Neural cell (in vitro differentiated cells): ENCODE measurements at regions not wholly inside any gene's neighbourhood (a gene's known extent, or its start where the extent isn't known, plus 50 kb on each side); places are given as distances from the start of the nearest gene placed in this dataset.

Source experiments
- H2AFZ ChIP-seq: fragments of 200-600, 300-800 bp; sonication (generic), shearing (Covaris generic); 2 replicates; pipeline ENCODE4 v1.6.0; 2014; ENCODE audit warnings: low read depth, mild to moderate bottlenecking, antibody characterized with exemption, low read length, moderate library complexity
- H3F3A ChIP-seq: fragments of 200-600 bp; shearing (Covaris generic); 2 replicates; pipeline ENCODE4 v1.6.1; 2016; ENCODE audit warnings: mild to moderate bottlenecking, moderate library complexity, mixed read lengths, antibody characterized with exemption, low read length; ENCODE audit not compliant: insufficient read depth, poor library complexity, severe bottlenecking
- H3K27ac ChIP-seq: fragments of 200-600, 300-800 bp; sonication (generic), shearing (Covaris generic); 2 replicates; pipeline ENCODE4 v1.5.1; 2014; ENCODE audit warnings: mild to moderate bottlenecking, low read length, moderate library complexity
- H3K27me3 ChIP-seq: fragments of 300-800, 200-600 bp; sonication (generic), shearing (Covaris generic); 2 replicates; pipeline ENCODE4 v1.6.0; 2014; ENCODE audit warnings: mild to moderate bottlenecking, low read depth, low read length, moderate library complexity; ENCODE audit not compliant: insufficient read depth
- H3K36me3 ChIP-seq: fragments of 300-800, 200-600 bp; sonication (generic), shearing (Covaris generic); 2 replicates; pipeline ENCODE4 v1.5.1; 2014; ENCODE audit warnings: mild to moderate bottlenecking, antibody characterized with exemption, low read length, moderate library complexity; ENCODE audit not compliant: insufficient read depth
- H3K4me2 ChIP-seq: fragments of 300-800, 200-600 bp; sonication (generic), shearing (Covaris generic); 2 replicates; pipeline ENCODE4 v1.6.0; 2014; ENCODE audit warnings: mild to moderate bottlenecking, low read length
- H3K4me3 ChIP-seq: fragments of 300-800, 200-600 bp; sonication (generic), shearing (Covaris generic); 2 replicates; pipeline ENCODE4 v1.5.1; 2014; ENCODE audit warnings: mild to moderate bottlenecking, low read length, moderate library complexity
- H3K79me2 ChIP-seq: fragments of 200-600 bp; shearing (Covaris generic); replicated peaks from 2 replicates; pipeline ENCODE4 v1.6.0; 2014; ENCODE audit warnings: mild to moderate bottlenecking, low read length, moderate library complexity; ENCODE audit not compliant: insufficient read depth
- H3K9ac ChIP-seq: fragments of 300-800, 200-600 bp; sonication (generic), shearing (Covaris generic); 2 replicates; pipeline ENCODE4 v1.6.1; 2016; ENCODE audit warnings: mild to moderate bottlenecking, low read length, mixed read lengths
- H3K9me2 ChIP-seq: fragments of 200-600 bp; shearing (Covaris generic); 2 replicates; pipeline ENCODE4 v1.6.1; 2016; ENCODE audit warnings: mild to moderate bottlenecking, low read length, mixed read lengths; ENCODE audit not compliant: insufficient read depth
- H3K9me3 ChIP-seq: fragments of 200-600, 300-800 bp; sonication (generic), shearing (Covaris generic); 2 replicates; pipeline ENCODE4 v1.6.1; 2016; ENCODE audit warnings: mild to moderate bottlenecking, mixed run types, low read length, moderate library complexity, mixed read lengths
- H4K20me1 ChIP-seq: fragments of 200-600 bp; shearing (Covaris generic); 2 replicates; pipeline ENCODE4 v1.6.1; 2016; ENCODE audit warnings: mild to moderate bottlenecking, mixed run types; ENCODE audit not compliant: insufficient read depth
- CTCF ChIP-seq: fragments of 450-650 bp; IDR thresholded peaks from 2 replicates; pipeline ENCODE4 v1.5.1; 2014; ENCODE audit warnings: antibody characterized with exemption, mild to moderate bottlenecking, moderate library complexity; ENCODE audit not compliant: poor library complexity, severe bottlenecking
- EP300 ChIP-seq: fragments of 450-650 bp; conservative IDR thresholded peaks from 2 replicates; pipeline ENCODE4 v1.6.1; 2014; ENCODE audit warnings: antibody characterized with exemption, mild to moderate bottlenecking, moderate library complexity; ENCODE audit not compliant: poor library complexity, severe bottlenecking
- EZH2 ChIP-seq: fragments of 200-600, 300-800 bp; shearing (Covaris generic), sonication (generic); IDR thresholded peaks from 2 replicates; pipeline ENCODE4 v1.6.1; 2014; ENCODE audit warnings: antibody characterized with exemption, low read length, borderline replicate concordance, mild to moderate bottlenecking; ENCODE audit not compliant: insufficient read depth, poor library complexity, severe bottlenecking
- MXI1 ChIP-seq: fragments of 450-650 bp; conservative IDR thresholded peaks from 2 replicates; pipeline ENCODE4 v1.6.1; 2014; ENCODE audit warnings: antibody characterized with exemption, mild to moderate bottlenecking; ENCODE audit not compliant: poor library complexity, severe bottlenecking
- POLR2AphosphoS5 ChIP-seq: IDR thresholded peaks from 2 replicates; pipeline ENCODE4 v1.6.1; 2012
- RAD21 ChIP-seq: fragments of 450-650 bp; conservative IDR thresholded peaks from 2 replicates; pipeline ENCODE4 v1.6.1; 2014; ENCODE audit warnings: antibody characterized with exemption, mild to moderate bottlenecking, moderate library complexity
- REST ChIP-seq: IDR thresholded peaks from 2 replicates; pipeline ENCODE4 v1.6.1; 2012; ENCODE audit warnings: borderline replicate concordance
- SMC3 ChIP-seq: fragments of 450-650 bp; conservative IDR thresholded peaks from 2 replicates; pipeline ENCODE4 v1.6.1; 2014; ENCODE audit warnings: antibody characterized with exemption, mild to moderate bottlenecking, moderate library complexity; ENCODE audit not compliant: poor library complexity
- TAF1 ChIP-seq: IDR thresholded peaks from 2 replicates; pipeline ENCODE4 v1.6.1; 2012; ENCODE audit warnings: low read depth

- Histone ChIP-seq H3F3A (no peaks in the 10 kb centered on the region), H3K36me3 (no peaks in the 10 kb centered on the region), H3K4me2 (peak overlapping the region; percentile 65), H3K27ac (peak overlapping the region; percentile 90), H3K9me3 (no peaks in the 10 kb centered on the region), H4K20me1 (peaks cover 4% of the 10 kb centered on the region), H3K4me3 (peak overlapping the region; percentile 94), H3K9me2 (no peaks in the 10 kb centered on the region), H3K9ac (peak overlapping the region; percentile 90), H2AFZ (peak overlapping the region; percentile 69), H3K27me3 (no peaks in the 10 kb centered on the region), H3K79me2 (peaks cover 35% of the 10 kb centered on the region)
- TF ChIP-seq CTCF (peak; percentile 49), POLR2AphosphoS5 (peak; percentile 92), TAF1 (no peak), SMC3 (no peak), MXI1 (peak; percentile 90), EP300 (peak; percentile 69), EZH2 (no peak), REST (peak; percentile 49), RAD21 (peak; percentile 14)
Observed at GRCh38 chr3:48088749-48089466, 72.7 kb upstream of the MAP4 start.

- peak overlapping the region; percentile 94 for H3K4me3 ChIP-seq
- peaks cover 37% of the 10 kb centered on the region for H3K79me2 ChIP-seq
- no peaks in the 10 kb centered on the region for H3F3A ChIP-seq
- H3K27me3 ChIP-seq: no peaks in the 10 kb centered on the region
- peaks cover 4% of the 10 kb centered on the region for H4K20me1 ChIP-seq
- H3K4me2 ChIP-seq: peak overlapping the region; percentile 59
- H3K9me2 ChIP-seq: no peaks in the 10 kb centered on the region
- peak overlapping the region; percentile 90 for H3K27ac ChIP-seq
- H3K36me3 ChIP-seq: no peaks in the 10 kb centered on the region
- peak overlapping the region; percentile 90 for H3K9ac ChIP-seq
- peak overlapping the region; percentile 63 for H2AFZ ChIP-seq
- TF ChIP-seq CTCF (no peak), MXI1 (peak; percentile 3)
- H3K9me3 ChIP-seq: no peaks in the 10 kb centered on the region
Observed at GRCh38 chr3:48088056-48088748, 72.0 kb upstream of the MAP4 start.
